C4-2B (cell line): ENCODE measurements at regions not wholly inside any gene's neighbourhood (a gene's known extent, or its start where the extent isn't known, plus 50 kb on each side); places are given as distances from the start of the nearest gene placed in this dataset.
"Not testable (repeated sequence)": the region's sequence is repeated elsewhere in the genome, so short reads cannot be mapped to it uniquely, and the experiment has no call there.

ENCODE experiments used
- H3K27ac ChIP-seq: fragments of 450-650 bp; 2 replicates; pipeline ENCODE4 v1.5.1; 2017
- ZFX ChIP-seq: fragments of 450-650 bp; IDR thresholded peaks from 2 replicates; pipeline ENCODE4 v1.6.1; 2017
- TF ChIP-seq, protein P1 (sequence below): fragments of 450-650 bp; conservative IDR thresholded peaks from 2 replicates; pipeline ENCODE4 v1.5.1; 2017; ENCODE audit warnings: mild to moderate bottlenecking

DNA sequence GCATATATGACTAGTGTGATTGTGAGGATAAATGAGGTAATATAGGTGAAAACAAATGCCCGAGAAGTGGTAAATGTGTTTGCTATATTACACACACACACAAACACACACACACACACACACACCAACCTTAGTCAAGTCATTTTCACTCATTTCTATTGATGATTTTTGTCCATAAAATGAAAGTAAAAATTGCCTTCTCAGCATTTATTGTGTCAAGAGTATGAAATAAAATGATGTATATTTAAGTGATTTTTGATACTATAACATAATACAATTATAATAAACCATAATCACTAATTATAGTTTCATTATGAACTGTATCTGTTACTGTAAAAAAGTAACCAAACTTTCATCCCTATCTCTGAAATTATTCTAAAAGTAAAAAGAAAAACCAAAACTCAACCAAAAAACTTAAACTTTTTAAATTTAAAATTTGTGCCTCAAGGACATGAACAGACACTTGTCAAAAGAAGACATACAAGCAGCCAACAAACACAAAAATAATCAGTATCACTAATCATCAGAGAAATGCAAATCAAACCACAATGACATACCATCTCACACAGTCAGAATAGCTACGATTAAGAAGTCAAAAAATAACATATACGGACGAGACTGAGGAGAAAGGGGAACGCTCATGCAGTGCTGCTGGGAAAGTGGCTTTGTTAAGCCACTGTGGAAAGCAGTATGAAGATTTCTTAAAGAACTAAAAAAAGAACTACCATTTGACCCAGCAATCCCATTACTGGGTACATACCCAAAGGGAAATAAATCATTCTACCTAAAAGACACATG is 601.0 kb downstream of the TMA16 start:
- H3K27ac ChIP-seq = no peak overlapping the region
- TF ChIP-seq, protein P1, sequence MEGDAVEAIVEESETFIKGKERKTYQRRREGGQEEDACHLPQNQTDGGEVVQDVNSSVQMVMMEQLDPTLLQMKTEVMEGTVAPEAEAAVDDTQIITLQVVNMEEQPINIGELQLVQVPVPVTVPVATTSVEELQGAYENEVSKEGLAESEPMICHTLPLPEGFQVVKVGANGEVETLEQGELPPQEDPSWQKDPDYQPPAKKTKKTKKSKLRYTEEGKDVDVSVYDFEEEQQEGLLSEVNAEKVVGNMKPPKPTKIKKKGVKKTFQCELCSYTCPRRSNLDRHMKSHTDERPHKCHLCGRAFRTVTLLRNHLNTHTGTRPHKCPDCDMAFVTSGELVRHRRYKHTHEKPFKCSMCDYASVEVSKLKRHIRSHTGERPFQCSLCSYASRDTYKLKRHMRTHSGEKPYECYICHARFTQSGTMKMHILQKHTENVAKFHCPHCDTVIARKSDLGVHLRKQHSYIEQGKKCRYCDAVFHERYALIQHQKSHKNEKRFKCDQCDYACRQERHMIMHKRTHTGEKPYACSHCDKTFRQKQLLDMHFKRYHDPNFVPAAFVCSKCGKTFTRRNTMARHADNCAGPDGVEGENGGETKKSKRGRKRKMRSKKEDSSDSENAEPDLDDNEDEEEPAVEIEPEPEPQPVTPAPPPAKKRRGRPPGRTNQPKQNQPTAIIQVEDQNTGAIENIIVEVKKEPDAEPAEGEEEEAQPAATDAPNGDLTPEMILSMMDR = no peak
- TF ChIP-seq ZFX = no peak

DNA sequence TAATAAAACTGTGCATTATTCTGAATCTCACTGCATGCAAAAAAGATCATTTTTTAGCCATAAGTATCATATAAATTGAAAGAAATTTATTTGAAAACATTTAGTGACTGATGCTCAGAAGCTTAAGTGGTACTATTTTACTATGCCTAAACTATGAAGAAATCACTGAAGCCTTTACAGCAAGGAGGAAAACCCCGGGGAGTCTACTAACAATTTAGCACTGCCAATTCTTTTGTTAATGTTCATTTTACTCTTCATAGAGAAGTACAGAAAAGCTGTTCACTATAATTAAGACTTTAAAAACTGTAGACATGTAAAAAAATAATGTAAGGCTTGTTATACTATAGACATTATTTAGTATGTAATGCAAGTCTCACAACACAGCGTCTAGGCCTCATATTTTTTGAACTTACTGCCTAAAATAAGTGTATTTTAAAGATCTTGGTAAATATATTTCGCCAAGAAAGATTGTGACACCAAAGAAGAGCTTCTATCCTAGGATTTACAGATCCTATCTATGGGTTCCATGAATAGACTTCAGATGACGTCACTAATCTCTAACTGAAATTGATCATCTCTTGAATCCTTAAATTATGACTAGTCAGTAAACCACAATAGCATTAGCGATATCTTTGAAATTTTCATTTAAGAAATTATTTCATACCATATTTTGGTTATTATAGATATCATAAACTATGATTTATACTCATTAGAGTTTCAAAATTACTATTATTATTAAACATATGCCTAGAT is 602.5 kb downstream of the TMA16 start:
- no peak for TF ChIP-seq ZFX
- TF ChIP-seq, protein P1 = no peak
- no peak overlapping the region for H3K27ac ChIP-seq

DNA sequence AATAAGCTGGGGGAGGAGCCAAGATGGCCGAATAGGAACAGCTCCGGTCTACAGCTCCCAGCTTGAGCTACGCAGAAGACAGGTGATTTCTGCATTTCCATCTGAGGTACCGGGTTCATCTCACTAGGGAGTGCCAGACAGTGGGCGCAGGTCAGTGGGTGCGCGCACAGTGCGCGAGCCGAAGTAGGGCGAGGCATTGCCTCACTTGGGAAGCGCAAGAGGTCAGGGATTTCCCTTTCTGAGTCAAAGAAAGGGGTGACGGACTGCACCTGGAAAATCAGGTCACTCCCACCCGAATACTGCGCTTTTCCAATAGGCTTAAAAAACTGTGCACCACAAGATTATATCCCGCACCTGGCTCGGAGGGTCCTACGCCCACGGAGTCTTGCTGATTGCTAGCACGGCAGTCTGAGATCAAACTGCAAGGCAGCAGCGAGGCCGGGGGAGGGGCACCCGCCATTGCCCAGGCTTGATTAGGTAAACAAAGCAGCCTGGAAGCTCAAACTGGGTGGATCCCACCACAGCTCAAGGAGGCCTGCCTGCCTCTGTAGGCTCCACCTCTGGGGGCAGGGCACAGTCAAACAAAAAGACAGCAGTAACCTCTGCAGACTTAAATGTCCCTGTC is 606.4 kb downstream of the TMA16 start:
- not testable (repeated sequence) for H3K27ac ChIP-seq

DNA sequence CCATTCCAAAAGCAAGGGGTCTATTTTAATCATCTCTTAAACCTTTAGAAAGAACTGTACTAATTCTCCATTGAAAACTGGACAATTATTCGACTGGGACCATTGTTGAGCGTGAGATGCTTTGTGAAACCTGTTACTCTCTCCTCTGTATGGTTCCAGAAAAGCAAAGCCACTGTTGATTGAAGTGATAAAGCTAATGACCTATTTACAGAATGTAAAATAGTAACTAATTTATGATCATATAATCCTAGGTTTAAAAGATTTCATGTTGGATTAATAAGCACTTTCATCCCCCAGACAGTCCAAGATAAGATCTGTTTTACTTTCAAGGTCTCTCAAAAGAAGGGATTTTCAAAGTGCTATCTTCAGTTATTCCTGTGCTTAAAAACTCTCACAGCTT is 614.5 kb downstream of the TMA16 start:
- no peak for TF ChIP-seq ZFX
- TF ChIP-seq, protein P1 = no peak
- no peak overlapping the region for H3K27ac ChIP-seq

DNA sequence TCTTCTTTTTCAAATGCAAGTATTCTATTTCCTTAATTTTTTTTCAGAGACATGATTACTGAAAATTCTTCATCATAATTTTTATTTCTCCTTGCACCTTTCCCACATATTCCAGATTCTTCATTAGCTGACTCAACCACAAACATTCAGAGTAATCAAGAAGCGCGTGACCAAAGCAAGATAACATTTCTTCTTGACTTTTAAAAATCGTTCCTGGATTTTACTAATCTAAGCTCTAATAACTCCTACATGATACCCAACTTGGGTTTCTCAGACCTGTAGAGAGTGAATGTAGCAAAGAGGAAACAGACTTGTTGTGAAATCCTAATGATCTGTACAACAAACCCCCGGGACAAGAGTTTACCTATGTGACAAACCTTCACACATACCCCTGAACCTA is 615.0 kb downstream of the TMA16 start:
- H3K27ac ChIP-seq = no peak overlapping the region
- TF ChIP-seq ZFX = no peak
- TF ChIP-seq, protein P1 = no peak

DNA sequence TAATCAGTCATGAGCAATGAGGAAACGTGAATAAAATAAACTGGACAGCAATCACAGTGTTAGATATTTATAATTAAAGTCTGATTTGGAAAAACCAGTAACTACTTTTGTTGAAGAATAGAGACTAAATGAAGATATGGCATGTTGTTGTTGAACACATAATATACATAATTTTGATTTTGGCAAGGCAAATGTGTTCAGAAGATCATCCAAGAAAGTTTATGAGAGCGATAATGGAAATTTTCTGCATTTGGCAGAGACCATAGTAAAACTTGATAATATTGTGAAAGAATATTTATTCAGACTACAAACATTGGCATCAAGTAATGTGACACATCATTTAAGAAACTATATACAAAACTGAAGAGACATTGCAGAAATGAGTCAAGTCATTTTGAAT is 620.7 kb downstream of the TMA16 start:
- TF ChIP-seq, protein P1 = no peak
- no peak for TF ChIP-seq ZFX
- H3K27ac ChIP-seq = no peak overlapping the region

DNA sequence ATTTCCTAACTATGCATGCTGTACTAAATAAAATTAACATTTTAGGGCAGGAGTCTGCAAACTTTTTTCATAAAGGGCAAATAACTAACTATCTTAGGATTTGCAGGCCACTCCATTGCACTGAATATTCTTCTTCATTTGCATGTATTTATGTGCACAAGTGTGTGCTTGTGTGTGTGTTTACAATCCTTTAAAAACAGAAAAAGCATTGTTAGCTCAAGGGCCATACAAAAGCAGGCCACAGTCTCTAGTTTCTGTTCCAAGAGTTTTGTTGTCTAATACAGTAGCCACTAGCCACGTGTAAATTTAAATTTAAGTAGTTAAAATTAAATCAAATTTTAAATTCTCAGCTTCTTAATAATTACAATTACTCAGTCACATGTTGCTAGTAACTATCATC is 621.8 kb downstream of the TMA16 start:
- no peak overlapping the region for H3K27ac ChIP-seq
- no peak for TF ChIP-seq ZFX
- TF ChIP-seq, protein P1 = no peak
